ENCODE measurements at regions not wholly inside any gene's neighbourhood (a gene's known extent, or its start where the extent isn't known, plus 50 kb on each side); places are given as distances from the start of the nearest gene placed in this dataset.

GRCh38 chr2:176851889-176852483 lies 360.6 kb upstream of the HNRNPA3 start:
- ChIA-PET CTCF (no interaction called here), POLR2A (no interaction called here)
- Histone ChIP-seq H3K9me3 (ENCODE audit: control insufficient read depth, insufficient read depth, low read length) (no peaks in the 10 kb centered on the region), H3K27ac (ENCODE audit: low read depth, low read length) (no peak overlapping the region), H3K27me3 (ENCODE audit: control insufficient read depth, insufficient read depth, low read length) (no peaks in the 10 kb centered on the region), H3K4me3 (ENCODE audit: low read depth, low read length) (no peak overlapping the region)
- no peak for DNase-seq (ENCODE audit: low read depth, low spot score)
- no peak for TF ChIP-seq CTCF (IDR thresholded peaks at IDR 0.05; ENCODE audit: low read depth, low read length)

GRCh38 chr2:176852667-176853066 lies 359.9 kb upstream of the HNRNPA3 start:
- ChIA-PET POLR2A (no interaction called here), CTCF (no interaction called here)
- H3K9me3 ChIP-seq (ENCODE audit: control insufficient read depth, insufficient read depth, low read length): no peaks in the 10 kb centered on the region
- H3K27me3 ChIP-seq (ENCODE audit: control insufficient read depth, insufficient read depth, low read length): no peaks in the 10 kb centered on the region
- H3K4me3 ChIP-seq (ENCODE audit: low read depth, low read length): no peak overlapping the region
- no peak for DNase-seq (ENCODE audit: low read depth, low spot score)
- H3K27ac ChIP-seq (ENCODE audit: low read depth, low read length): no peak overlapping the region
- no peak for TF ChIP-seq CTCF (IDR thresholded peaks at IDR 0.05; ENCODE audit: low read depth, low read length)

- DNase-seq (ENCODE audit: low read depth, low spot score): no peak
- no peaks in the 10 kb centered on the region for H3K9me3 ChIP-seq (ENCODE audit: control insufficient read depth, insufficient read depth, low read length)
- no peak for TF ChIP-seq CTCF (IDR thresholded peaks at IDR 0.05; ENCODE audit: low read depth, low read length)
- H3K4me3 ChIP-seq (ENCODE audit: low read depth, low read length): no peak overlapping the region
- ChIA-PET POLR2A (no interaction called here), CTCF (no interaction called here)
- H3K27ac ChIP-seq (ENCODE audit: low read depth, low read length): no peak overlapping the region
- H3K27me3 ChIP-seq (ENCODE audit: control insufficient read depth, insufficient read depth, low read length): no peaks in the 10 kb centered on the region
Observed at GRCh38 chr2:176854062-176854461, 358.5 kb upstream of the HNRNPA3 start.

GRCh38 chr2:176854878-176855277 lies 357.7 kb upstream of the HNRNPA3 start:
- CTCF ChIA-PET: no interaction called here

GRCh38 chr2:176856683-176857082 lies 355.9 kb upstream of the HNRNPA3 start:
- ChIA-PET CTCF (no interaction called here), POLR2A (no interaction called here)
- H3K9me3 ChIP-seq (ENCODE audit: control insufficient read depth, insufficient read depth, low read length): no peaks in the 10 kb centered on the region
- no peak for TF ChIP-seq CTCF (IDR thresholded peaks at IDR 0.05; ENCODE audit: low read depth, low read length)
- DNase-seq (ENCODE audit: low read depth, low spot score): no peak
- no peak overlapping the region for H3K27ac ChIP-seq (ENCODE audit: low read depth, low read length)
- H3K4me3 ChIP-seq (ENCODE audit: low read depth, low read length): no peak overlapping the region
- no peaks in the 10 kb centered on the region for H3K27me3 ChIP-seq (ENCODE audit: control insufficient read depth, insufficient read depth, low read length)

More at GRCh38 chr2:176854878-176855277, 357.7 kb upstream of the HNRNPA3 start:
- no peak overlapping the region for H3K27ac ChIP-seq (ENCODE audit: low read depth, low read length)
- TF ChIP-seq CTCF (IDR thresholded peaks at IDR 0.05; ENCODE audit: low read depth, low read length): no peak
- no peak overlapping the region for H3K4me3 ChIP-seq (ENCODE audit: low read depth, low read length)
- no peak for DNase-seq (ENCODE audit: low read depth, low spot score)
- H3K27me3 ChIP-seq (ENCODE audit: control insufficient read depth, insufficient read depth, low read length): no peaks in the 10 kb centered on the region
- H3K9me3 ChIP-seq (ENCODE audit: control insufficient read depth, insufficient read depth, low read length): no peaks in the 10 kb centered on the region
- POLR2A ChIA-PET: no interaction called here

Data from AG04450 (cell line).